ENCODE measurements at regions not wholly inside any gene's neighbourhood (a gene's known extent, or its start where the extent isn't known, plus 50 kb on each side); places are given as distances from the start of the nearest gene placed in this dataset.

DNA sequence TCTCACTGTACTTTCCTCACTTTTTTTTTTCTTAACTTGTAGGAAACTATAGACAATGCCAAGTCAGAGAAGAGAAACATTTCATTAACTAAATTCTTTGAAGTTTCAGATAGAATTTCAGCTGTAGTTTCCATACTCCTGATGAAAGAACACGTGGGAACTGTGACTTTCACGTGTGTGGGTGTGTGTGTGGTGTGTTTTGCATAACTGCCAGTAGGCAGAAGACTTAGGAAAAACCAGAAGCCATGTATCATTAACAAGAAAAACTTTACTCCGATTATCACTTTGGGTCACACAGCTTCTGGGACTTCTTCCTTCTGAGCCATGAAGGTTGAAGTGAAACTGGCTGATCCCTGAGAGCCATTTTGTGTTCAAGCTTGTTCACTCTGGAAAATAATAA is 483.3 kb downstream of the TFAP2B start:
- TF ChIP-seq, protein P1, sequence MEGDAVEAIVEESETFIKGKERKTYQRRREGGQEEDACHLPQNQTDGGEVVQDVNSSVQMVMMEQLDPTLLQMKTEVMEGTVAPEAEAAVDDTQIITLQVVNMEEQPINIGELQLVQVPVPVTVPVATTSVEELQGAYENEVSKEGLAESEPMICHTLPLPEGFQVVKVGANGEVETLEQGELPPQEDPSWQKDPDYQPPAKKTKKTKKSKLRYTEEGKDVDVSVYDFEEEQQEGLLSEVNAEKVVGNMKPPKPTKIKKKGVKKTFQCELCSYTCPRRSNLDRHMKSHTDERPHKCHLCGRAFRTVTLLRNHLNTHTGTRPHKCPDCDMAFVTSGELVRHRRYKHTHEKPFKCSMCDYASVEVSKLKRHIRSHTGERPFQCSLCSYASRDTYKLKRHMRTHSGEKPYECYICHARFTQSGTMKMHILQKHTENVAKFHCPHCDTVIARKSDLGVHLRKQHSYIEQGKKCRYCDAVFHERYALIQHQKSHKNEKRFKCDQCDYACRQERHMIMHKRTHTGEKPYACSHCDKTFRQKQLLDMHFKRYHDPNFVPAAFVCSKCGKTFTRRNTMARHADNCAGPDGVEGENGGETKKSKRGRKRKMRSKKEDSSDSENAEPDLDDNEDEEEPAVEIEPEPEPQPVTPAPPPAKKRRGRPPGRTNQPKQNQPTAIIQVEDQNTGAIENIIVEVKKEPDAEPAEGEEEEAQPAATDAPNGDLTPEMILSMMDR (IDR thresholded peaks at IDR 0.05; ENCODE audit: low read depth, low read length, poor library complexity, severe bottlenecking): no peak
- TF ChIP-seq EZH2phosphoT487 (IDR thresholded peaks at IDR 0.05; ENCODE audit: borderline replicate concordance, low read length): no peak
